22Rv1 (cell line): ENCODE measurements at regions not wholly inside any gene's neighbourhood (a gene's known extent, or its start where the extent isn't known, plus 50 kb on each side); places are given as distances from the start of the nearest gene placed in this dataset.

Experiments used
- H3K27ac ChIP-seq: fragments of 450-650 bp; 2 replicates; pipeline ENCODE4 v1.5.1; 2017
- CTCF ChIP-seq: fragments of 450-650 bp; IDR thresholded peaks from 2 replicates; pipeline ENCODE4 v1.5.1; 2017; ENCODE audit warnings: mild to moderate bottlenecking
- ZFX ChIP-seq: fragments of 450-650 bp; IDR thresholded peaks from 2 replicates; pipeline ENCODE4 v1.6.1; 2017; ENCODE audit warnings: antibody characterized with exemption, borderline replicate concordance

DNA sequence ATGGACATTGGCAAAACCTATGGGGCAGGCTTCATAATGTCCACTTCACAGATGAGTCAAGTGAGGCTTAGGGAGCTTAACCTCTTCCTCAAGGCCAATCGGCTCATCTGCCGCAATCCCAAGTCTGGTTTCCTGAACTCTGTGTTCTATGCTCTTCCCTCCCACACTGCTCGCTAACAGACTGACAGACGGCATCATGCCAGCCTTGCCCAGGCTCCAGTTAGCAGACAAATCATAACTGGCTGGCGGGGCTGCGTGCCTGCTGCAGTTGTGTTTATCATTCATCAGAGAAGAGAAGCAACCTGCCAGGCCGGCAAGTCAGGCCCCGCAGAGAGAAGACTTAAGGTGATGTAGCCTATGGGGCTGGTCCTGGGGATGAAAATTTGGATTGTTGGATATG is 216.2 kb upstream of the ASIC2 start:
- TF ChIP-seq CTCF (no peak), ZFX (no peak)
- no peak overlapping the region for H3K27ac ChIP-seq

DNA sequence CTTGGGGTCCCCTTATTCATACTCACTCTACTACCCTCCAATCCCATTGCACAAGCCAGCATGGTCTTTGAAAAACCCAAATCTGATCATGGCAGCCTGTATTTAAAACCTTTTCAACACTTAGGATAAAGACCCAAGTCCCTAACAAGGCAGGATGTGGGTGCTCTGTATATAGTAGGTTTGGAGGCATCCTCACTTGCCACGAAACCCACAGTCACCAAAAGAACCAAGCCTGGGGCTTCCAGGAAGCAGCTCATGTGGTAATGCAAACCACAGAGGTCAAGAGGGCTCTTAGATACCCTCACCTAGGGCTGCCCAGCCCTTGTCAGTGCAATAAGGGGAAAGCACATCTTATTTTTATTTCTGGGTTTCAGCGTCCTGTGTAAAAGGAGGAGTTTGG is 218.6 kb upstream of the ASIC2 start:
- H3K27ac ChIP-seq: no peak overlapping the region
- TF ChIP-seq CTCF: no peak

DNA sequence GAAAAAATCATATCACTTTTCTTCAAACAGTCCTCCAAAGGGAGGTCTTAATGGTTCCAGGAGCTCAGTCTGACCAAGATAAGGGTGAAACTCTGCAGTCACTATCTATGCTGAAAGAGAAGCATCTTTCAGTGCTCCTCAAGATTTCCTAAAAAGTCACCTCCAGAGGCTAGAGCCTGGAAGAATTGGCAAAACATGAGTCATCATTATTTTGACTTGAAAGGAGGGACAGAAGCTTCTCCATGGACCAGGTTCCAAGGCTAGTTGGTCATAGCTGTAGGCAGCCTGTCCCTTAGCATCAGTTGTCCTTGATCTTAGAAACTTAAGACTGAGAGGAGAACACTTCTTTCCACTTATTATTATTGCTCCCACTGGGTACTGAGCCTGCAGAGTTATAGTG is 219.0 kb upstream of the ASIC2 start:
- no peak overlapping the region for H3K27ac ChIP-seq
- no peak for TF ChIP-seq CTCF
- no peak for TF ChIP-seq ZFX

DNA sequence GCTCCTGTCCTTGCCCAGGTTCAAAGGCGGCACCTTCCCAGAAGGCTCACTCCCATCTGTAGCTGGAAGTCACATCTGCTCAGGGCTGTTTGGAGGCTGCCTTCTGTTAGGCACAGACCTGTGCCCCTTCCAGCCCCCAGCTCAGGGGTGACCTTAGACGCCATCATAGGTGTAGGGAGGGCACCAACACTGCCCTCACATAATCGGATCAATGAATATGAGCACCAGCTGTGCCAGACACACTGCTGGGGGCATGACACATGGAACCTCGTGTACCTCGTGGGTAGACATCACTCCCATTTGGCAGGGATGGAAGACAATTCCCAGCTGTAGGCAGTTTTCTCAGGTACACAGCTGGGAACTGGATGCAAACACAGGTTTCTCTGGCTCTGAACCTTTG is 220.7 kb upstream of the ASIC2 start:
- TF ChIP-seq ZFX (no peak), CTCF (no peak)
- H3K27ac ChIP-seq: no peak overlapping the region

- no peak overlapping the region for H3K27ac ChIP-seq
- TF ChIP-seq CTCF (no peak), ZFX (no peak)
Observed at GRCh38 chr17:33514369-33514768, 221.3 kb upstream of the ASIC2 start.

GRCh38 chr17:33515974-33516373 is 222.9 kb upstream of the ASIC2 start:
- TF ChIP-seq CTCF: no peak
- TF ChIP-seq ZFX: no peak
- no peak overlapping the region for H3K27ac ChIP-seq

DNA sequence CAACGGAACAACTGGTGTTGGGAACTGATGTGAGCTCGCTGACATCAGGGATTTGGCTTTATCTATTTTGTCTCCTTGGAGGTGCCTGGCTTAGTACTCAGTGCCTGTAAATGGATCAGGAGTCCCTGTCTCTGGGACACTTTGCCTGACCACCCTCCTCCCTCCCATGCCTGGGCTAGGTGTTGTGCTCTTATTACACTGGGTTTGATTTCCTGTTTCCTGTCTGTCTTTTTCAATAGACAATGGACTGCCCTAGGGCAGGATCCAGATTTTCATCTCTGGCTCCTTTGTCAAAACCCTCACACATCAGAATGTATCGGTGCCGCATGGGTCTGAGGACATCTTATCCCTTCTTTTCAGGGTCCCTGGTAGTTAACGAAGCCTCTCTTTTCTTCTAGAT is 223.6 kb upstream of the ASIC2 start:
- no peak overlapping the region for H3K27ac ChIP-seq
- TF ChIP-seq ZFX (no peak), CTCF (no peak)
